Adrenal gland (tissue), 5 donors: ENCODE measurements at regions not wholly inside any gene's neighbourhood (a gene's known extent, or its start where the extent isn't known, plus 50 kb on each side); places are given as distances from the start of the nearest gene placed in this dataset.
"Not testable (repeated sequence)": the region's sequence is repeated elsewhere in the genome, so short reads cannot be mapped to it uniquely, and the experiment has no call there.

Experiments used
- CTCF ChIP-seq, 6 experiments: fragments of 450-650 bp in 4 of 6; fragments of 200-600 bp in 2 of 6; sonication (generic) in 1 of 6; IDR thresholded peaks; 1 replicate in 5 of 6; 2 replicates in 1 of 6; pipeline versions ENCODE4 v1.5.1 to v1.8.0; 2016 to 2021; ENCODE audit warnings: antibody characterized with exemption in 6 of 6, mild to moderate bottlenecking in 2 of 6, moderate library complexity in 1 of 6
- POLR2A ChIP-seq, 2 donors: fragments of 450-650 bp; IDR thresholded peaks; one replicate each; pipeline ENCODE4 v1.6.1; 2017; ENCODE audit warnings: antibody characterized with exemption in 2 of 2, mild to moderate bottlenecking in 2 of 2, moderate library complexity in 1 of 2
- donor health status: DM: no; HTN: no; CAD: no.

- TF ChIP-seq CTCF, POLR2A (IDR thresholded peaks at IDR 0.05): not testable (repeated sequence)
These were observed 192.5 kb upstream of the SULF2 start for GRCh38 chr20:47977789-47978252.
